ENCODE measurements at regions not wholly inside any gene's neighbourhood (a gene's known extent, or its start where the extent isn't known, plus 50 kb on each side); places are given as distances from the start of the nearest gene placed in this dataset.

- no peak for DNase-seq
Measured at GRCh38 chr1:56355422-56355821, 223.9 kb downstream of the PLPP3 start.

DNA sequence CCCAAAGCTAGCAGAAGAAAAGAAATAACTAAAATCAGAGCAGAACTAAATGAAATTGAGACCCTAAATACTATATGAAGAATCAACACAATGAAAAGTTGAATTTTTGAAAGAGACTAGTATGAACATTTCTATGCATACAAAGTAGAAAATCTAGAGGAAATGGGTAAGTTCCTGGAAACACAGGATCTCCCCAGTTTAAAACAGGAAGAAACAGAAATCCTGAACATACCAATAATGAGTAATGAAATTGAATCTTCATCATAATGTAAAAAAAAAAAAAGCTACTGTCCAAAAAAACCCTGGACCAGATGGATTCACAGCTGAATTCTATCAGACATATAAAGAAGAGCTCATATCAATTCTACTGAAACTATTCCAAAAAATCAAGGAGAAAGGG is 233.5 kb downstream of the PLPP3 start:
- no peak for DNase-seq

DNA sequence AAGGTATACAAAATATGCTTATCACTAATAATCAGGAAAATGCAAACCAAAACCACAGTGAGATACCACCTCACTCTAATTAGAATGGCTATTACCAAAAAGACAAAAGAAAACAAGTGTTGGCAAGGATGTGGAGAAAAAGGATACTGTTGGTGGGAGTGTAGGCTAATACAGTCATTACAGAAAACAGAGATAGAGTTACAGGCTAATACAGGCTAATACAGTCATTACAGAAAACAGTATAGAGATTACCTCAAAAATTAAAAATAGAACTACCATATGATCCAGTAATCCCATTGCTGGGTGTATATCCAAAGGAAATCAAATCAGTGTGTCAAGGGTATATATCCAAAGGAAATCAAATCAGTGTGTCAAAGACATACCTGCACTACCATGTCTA is 238.4 kb downstream of the PLPP3 start:
- DNase-seq, result no peak

DNA sequence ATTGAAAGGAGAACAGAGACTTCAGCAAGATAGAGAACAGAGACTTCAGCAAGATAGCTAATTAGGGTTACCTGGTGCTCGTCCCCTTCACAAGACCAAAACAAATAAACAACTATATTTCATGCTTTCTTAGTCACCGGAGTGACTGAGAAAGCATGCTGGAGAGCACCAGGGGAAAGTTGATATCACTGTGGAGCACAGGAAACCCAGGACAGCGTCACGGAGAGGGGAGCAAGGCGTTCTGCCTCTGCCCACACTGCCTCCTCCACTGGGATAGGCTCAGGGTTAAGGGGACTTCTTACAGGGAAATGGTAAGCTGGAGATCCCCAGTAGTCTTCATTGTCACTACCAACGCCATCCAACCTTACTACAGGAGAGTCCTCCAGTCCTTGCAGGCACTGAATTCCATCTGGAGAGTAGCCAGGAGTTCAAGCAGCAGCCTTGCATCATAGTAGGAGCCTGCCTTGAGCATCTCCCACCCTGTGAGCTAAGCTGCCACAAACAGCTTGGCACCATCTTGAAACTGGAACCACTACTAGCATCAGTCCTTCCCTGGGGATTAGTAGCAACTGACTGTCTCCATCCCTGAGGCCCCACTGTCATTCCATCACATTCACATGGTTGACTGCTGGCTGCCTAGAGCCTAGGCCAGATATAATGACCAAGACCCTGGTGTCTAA is 239.4 kb downstream of the PLPP3 start:
- DNase-seq, result no peak

DNA sequence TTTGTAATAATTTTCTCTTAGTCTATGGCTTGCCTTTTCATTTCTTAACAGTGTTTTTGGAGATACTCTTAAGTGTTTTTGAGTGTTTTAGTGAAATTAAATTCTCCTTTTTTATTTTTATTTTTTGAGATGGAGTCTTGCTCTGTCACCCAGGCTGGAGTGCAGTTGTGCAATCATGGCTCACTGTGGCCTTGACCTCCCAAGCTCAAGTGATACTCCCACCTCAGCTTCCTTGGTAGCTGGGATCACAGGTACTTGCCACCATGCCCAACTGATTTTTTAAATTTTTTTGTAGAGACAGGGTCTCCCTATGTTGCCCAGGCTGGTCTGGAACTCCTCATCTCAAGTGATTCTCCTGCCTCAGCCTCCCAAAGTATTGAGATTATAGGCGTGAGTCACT is 240.3 kb downstream of the PLPP3 start:
- no peak for DNase-seq

DNA sequence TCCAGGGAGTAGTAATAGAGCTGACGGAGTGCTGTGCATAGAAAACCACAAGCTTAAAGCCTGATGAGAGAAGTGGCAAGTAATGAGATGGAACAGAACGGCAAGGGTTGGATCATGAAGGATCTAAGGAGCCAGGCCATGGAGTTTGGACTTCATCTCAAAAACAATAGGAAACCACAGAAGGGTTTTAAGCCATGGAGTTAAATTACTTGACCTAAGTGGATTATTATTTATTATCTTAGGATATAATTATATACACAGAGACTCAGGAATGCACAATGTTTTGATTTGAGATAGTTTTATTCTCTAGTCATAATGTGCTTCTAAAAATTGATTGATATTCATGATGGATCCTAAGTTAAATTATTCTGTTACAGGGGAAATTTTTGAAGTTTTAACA is 242.4 kb downstream of the PLPP3 start:
- DNase-seq, result no peak

DNA sequence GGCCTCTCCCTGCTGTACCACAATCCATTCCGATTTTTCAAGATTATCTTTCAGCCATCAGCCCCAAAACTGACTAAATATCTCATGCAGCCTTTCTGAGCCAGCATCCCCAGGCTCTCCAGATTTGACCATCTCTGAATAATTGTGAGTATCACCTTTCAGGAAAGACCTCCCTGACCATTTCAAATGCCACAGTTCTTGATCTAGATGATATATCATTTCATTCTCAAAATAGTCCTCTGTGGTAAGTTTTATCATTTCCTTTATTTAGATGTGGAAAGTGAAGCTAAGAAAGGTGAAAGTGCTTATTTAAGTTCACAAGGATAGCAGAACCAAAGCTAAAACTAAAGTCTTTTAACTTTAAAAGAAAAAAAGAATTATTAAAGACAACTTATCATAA is 244.0 kb downstream of the PLPP3 start:
- no peak for DNase-seq

DNA sequence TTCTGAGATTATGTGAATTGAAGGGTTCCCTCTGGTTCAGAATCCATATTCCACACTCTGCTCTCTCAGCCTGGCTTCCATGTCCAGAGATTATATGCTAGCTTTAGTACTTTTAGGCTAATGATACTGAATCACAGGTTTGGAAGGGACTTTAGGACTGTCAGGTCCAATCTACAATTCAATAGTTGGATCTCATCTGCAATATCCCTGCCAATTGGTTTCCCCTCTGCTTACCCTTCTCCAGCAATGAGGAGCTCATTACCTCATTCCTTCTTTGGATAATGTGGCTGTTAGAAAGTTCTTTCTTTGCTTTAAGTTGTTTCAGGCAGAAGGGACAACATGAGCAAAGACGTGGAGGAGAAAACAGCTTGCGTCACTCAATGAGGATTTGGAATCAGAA is 245.3 kb downstream of the PLPP3 start:
- no peak for DNase-seq

DNA sequence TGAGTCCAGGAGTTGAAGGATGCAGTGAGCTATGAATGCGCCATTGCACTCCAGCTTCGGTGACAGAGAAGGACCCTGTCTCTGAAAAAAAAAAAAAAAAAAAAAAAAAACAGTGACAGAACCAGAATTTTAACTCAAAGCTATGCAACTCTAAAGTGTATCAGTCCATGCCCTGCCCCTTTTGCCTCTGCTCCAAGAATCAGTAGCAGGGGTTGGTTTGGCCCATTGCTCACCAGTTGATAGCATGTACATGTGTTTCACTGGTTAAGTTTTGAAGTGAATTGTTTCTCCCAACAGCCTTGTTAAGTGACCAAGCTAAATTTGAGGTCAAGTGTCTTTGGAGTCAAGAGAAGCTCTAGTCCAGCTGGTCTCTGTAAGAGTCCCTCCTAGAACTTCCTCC is 245.9 kb downstream of the PLPP3 start:
- no peak for DNase-seq

DNA sequence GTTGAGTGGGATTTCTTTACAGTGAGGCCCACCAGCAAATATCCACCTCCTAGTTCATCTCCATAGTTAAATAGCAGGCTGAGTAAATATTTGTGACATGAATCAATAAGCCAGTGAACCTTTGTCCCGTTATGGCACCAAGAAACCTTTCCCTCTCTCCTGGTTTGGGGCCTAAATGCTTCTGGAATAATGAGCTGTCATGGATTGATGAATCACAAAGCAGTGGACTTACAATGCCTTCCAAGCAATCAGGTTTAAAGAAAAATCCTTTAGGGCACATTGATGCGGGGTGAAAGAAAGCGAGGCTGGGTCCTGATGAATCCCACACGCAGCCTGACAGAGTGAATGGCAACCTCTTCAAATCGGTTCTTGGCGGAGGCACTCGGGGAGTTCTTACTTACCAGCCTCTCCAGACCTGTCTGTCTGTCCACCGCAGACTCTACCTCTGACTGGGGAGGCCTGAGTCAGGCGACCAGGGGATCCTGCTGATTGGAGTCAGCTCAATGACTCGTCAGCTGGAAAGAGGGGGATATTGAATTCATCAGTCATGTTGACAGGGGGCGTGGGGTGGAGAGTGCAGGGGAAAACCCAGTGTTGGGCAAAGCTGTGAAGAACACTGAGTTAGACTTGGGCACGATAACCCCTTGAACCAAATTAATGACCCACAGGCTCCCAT is 247.3 kb downstream of the PLPP3 start:
- DNase-seq, result peak; percentile 38

DNA sequence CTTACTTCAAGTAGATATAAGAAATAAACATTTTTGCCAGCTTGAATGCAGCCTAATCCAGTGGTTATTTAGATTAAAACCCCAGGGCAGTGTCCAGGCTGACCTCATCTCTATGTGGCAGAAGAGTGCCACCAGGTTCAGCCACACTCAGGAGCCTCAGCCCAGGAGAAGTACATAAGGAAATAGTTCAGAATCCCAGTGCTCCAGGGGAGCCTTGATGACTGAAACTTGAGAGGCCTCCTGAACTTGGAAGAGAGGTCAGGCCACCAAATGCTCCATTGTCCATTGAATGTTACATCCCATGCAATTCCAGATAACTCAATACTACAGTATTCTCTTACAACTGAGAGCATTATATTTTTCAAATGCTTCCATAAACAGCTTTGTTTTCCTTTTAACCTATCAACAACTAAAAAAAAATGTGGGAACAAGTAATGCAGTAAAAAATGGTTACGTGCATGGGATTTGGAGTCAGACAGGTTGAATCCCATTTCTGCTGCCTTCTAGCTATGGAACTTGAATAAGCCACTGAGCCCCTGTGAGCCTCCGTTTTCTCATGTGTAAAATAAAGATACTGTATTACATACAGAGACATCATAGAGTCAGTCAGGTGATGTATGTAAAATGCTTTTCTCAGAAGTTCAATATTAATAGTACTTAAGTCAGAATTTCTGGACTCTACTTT is 248.0 kb downstream of the PLPP3 start:
- DNase-seq, result no peak

- no peak for DNase-seq
Measured at GRCh38 chr1:56330391-56331026, 248.9 kb downstream of the PLPP3 start.

DNA sequence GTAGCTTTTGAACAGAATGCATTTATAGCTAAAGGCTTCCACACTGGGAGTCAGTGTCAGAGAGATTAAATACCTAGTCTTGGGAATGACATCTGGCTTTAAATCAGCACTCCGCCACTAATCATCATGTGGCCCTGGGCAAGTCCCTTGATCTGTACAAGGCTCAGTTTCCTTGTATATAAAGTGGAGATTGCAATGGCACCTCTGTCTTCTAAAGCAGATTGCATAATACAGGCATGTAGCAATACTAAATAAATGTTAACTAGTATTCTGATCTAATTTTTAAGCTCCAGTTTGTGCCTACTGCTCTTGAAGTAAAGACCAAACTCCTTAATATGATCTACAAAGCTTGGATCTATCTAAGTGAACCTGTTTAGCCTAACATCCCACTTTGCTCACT is 249.4 kb downstream of the PLPP3 start:
- DNase-seq, result no peak

GRCh38 chr1:56327195-56327594 is 252.2 kb downstream of the PLPP3 start:
- no peak for DNase-seq

DNA sequence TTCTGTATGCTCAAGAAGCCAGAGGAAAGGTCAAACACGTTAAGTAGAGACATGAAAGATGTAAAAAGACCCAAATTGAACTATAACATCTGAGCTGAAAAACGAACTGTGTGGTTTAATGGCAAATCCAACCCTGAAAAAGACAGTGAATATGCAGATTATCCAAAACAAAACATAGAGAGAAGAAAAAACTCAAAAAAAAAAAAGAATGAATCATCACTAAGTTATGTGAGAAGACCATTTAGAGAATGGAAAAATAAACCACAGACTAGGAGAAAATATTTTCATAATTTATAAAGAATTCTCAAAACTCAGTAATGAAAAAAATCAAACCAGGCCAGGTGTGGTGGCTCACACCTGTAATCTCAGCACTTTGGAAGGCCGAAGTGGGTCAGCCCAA is 253.3 kb downstream of the PLPP3 start:
- peak; percentile 13 for DNase-seq

DNA sequence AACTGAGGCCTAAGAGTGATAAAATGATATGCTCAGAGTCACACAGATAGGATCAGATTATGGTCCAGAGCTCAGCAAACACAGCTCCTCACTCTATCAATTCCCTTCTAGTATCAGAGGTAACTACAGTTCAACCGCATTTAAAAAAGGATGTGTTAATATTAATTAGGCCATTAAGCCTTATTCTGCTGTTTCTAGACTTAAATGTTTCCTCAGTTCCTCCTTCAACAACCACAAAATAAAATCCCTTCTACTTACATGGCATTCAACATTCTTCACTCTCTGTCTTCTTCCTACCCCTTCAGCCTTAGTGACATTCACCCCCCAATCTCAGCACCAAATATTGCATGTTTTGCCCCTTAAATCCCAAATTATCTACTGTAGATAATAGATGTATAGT is 254.9 kb downstream of the PLPP3 start:
- no peak for DNase-seq

DNA sequence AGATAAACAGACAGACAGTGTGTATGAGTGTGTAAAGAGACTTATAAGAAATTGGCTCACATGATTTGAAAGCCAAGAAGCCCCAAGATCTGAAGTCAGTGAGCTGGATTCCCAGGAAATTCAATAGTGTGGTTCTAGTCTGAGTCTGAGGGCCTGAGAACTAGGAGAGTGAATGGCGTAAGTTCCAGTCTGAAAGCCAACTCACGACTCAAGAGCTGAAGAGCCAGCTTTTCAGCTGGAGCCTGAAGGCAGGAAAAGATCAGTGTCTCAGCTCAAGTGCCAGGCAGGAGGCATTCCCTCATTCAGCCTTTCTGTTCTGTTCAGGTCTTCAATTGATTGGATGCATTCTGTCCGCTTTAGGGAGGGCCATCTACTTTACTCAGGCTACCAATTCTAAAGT is 257.2 kb downstream of the PLPP3 start:
- no peak for DNase-seq

DNA sequence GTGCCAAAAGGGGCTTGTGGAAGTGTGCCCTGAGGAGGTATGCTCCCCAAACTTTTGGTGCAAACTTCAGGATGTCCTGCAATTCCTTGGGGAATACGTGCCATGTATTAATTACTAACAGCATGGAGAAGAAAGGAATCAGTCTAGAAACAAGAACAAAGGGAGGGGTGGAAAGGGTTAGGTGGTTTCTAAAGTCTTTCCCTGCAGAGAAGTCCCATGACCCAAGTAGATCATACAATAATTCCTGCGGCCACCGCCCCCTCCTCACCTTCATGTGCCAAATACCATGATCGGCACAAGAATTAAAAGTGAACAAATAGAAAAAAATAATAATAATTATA is 258.2 kb downstream of the PLPP3 start:
- no peak for DNase-seq

- DNase-seq, result no peak
Measured at GRCh38 chr1:56320464-56321149, 258.8 kb downstream of the PLPP3 start.

GRCh38 chr1:56317722-56318121 is 261.6 kb downstream of the PLPP3 start:
- no peak for DNase-seq

DNA sequence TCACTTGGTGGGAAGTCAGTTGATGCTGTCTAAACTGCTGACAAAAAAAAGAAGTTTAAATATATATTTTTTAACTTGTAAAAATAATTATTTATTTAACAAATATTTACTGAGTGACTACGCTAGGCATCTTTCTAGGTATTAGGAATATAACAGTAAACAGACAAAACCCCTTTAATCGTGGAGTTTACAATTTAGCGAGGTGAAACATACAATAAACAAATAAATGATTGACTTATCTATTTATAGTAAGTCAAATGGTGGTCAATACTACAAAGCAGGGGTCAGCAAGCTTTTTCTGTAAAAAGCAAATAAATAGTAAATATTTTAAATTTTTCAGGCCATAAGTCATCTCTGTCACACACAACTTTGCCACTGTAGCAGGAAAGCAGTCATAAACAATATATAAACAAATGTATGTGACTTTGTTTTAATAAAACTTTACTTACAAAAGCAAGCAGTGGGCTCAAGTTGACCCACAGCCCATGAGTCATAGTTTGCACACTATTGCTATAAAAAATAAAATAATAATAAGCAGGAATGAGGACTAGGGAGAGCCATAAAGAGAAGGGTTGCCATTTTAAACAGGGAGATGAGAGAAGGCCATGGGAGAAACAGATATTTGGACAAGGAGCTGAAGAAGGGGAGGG is 263.9 kb downstream of the PLPP3 start:
- no peak for DNase-seq

DNA sequence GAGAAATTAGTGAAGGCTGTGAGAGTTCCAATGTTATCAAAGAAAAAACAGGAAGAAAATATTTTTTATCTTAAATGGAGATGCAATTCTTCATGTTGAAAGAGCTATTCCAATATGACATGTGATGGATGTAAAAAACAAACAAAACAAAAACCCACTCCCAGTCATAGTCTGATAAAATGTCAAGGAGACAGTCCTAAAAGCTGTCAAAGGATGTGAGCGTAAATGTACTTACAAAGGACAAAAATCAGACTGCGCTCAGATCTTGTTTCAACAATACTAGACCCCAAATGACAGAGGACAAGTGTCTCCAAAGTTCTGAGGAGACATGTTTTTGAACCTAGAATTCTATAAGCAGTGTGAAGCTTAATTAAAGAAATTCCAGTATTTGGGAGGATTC is 265.8 kb downstream of the PLPP3 start:
- DNase-seq, result no peak

DNA sequence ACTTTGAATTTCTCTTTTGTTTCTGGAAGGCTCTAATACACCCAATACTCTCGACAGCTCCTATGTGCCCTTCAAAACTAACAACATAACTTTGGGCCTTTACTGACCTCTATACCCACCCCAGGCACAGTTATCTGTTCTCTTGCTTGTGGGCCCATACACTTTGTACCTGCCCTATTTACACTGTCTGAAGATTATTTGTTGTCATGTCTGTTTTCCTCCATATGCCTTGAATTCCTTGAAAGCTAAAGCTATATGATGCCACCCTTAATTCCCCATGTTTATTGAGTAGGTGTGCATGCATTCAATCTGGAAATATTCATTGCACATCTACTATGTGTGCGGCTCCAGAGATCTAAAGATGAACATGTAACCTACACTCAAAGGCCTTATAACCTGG is 267.6 kb downstream of the PLPP3 start:
- no peak for DNase-seq

Data from SHP77 treated with DMSO at 0.1 percent for 48 hours (cell line).